Gastrocnemius medialis (tissue), 4 donors: ENCODE measurements at regions not wholly inside any gene's neighbourhood (a gene's known extent, or its start where the extent isn't known, plus 50 kb on each side); places are given as distances from the start of the nearest gene placed in this dataset.

Experiments
- POLR2A ChIP-seq, 2 donors: fragments of 450-650 bp; IDR thresholded peaks; one replicate each; pipeline ENCODE4 v1.6.1; 2017; ENCODE audit warnings: antibody characterized with exemption in 2 of 2, mild to moderate bottlenecking in 2 of 2, moderate library complexity in 2 of 2
- TF ChIP-seq, protein P1 (sequence below), 5 experiments: fragments of 450-650 bp in 3 of 5; fragments of 200-600 bp in 2 of 5; sonication (generic) in 2 of 5; IDR thresholded peaks in 4 of 5; conservative IDR thresholded peaks in 1 of 5; 1 replicate in 4 of 5; 2 replicates in 1 of 5; pipeline ENCODE4 v1.5.1; 2016 to 2019; ENCODE audit warnings: antibody characterized with exemption in 5 of 5, mild to moderate bottlenecking in 3 of 5, moderate library complexity in 3 of 5

DNA sequence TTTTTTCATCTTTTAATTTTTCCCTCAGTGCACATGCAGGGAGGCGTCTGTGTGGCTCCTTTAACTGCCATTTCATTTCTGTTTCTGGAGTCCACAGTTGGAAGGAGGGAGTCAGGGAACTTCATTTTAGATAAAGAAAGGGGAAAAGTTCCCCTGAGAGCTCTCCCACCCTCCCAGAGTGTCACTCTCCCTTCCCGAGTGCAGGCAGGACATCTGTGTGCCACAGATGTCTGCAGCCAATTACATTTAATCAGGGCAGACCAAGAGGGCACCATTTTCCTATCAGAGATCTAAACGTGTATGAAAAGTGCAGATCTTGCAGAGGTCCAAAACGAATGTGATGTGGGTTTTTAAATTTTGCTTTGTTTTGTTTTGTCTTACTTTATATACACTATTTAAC is 96.6 kb downstream of the PXDC1 start:
- TF ChIP-seq, protein P1, sequence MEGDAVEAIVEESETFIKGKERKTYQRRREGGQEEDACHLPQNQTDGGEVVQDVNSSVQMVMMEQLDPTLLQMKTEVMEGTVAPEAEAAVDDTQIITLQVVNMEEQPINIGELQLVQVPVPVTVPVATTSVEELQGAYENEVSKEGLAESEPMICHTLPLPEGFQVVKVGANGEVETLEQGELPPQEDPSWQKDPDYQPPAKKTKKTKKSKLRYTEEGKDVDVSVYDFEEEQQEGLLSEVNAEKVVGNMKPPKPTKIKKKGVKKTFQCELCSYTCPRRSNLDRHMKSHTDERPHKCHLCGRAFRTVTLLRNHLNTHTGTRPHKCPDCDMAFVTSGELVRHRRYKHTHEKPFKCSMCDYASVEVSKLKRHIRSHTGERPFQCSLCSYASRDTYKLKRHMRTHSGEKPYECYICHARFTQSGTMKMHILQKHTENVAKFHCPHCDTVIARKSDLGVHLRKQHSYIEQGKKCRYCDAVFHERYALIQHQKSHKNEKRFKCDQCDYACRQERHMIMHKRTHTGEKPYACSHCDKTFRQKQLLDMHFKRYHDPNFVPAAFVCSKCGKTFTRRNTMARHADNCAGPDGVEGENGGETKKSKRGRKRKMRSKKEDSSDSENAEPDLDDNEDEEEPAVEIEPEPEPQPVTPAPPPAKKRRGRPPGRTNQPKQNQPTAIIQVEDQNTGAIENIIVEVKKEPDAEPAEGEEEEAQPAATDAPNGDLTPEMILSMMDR (IDR thresholded peaks at IDR 0.05 in 4 of 5, conservative IDR thresholded peaks at IDR 0.05 in 1 of 5): no peak
- no peak for TF ChIP-seq POLR2A (IDR thresholded peaks at IDR 0.05)
